CD14-positive monocyte (primary cell): ENCODE measurements at regions not wholly inside any gene's neighbourhood (a gene's known extent, or its start where the extent isn't known, plus 50 kb on each side); places are given as distances from the start of the nearest gene placed in this dataset.
"Not testable (repeated sequence)": the region's sequence is repeated elsewhere in the genome, so short reads cannot be mapped to it uniquely, and the experiment has no call there.

ENCODE experiments used
- DNase-seq, 3 donors: peaks; one replicate each; pipeline ENCODE4 v3.0.0-alpha.2; 2011 to 2022
- H2AFZ ChIP-seq: 2 replicates; pipeline ENCODE4 v1.6.0; 2012; ENCODE audit warnings: mild to moderate bottlenecking, low read depth, low read length, inconsistent platforms; ENCODE audit not compliant: insufficient read depth, poor library complexity, severe bottlenecking
- H3K27ac ChIP-seq, 2 donors: 1 replicate in 1 of 2; 2 replicates in 1 of 2; pipeline ENCODE4 v1.5.1; 2012 to 2013; ENCODE audit warnings: low read length in 2 of 2, control low read depth in 1 of 2, inconsistent platforms in 1 of 2, low read depth in 1 of 2, mild to moderate bottlenecking in 1 of 2
- H3K27me3 ChIP-seq, 2 donors: one replicate each; pipeline versions ENCODE4 v1.6.0 to v1.6.1; 2011 to 2013; ENCODE audit warnings: low read length in 2 of 2; ENCODE audit not compliant: control insufficient read depth in 2 of 2, insufficient read depth in 2 of 2
- H3K36me3 ChIP-seq, 2 donors: replicated peaks in 1 of 2; 1 replicate in 1 of 2; 2 replicates in 1 of 2; pipeline versions ENCODE4 v1.5.1 to v1.6.1; 2012 to 2013; ENCODE audit warnings: low read length in 2 of 2, control low read depth in 1 of 2, inconsistent platforms in 1 of 2, mild to moderate bottlenecking in 1 of 2; ENCODE audit not compliant: insufficient read depth in 2 of 2, control insufficient read depth in 1 of 2
- H3K4me1 ChIP-seq, 2 donors: 1 replicate in 1 of 2; 2 replicates in 1 of 2; pipeline versions ENCODE4 v1.5.1 to v1.6.1; 2012 to 2013; ENCODE audit warnings: low read length in 2 of 2, control low read depth in 1 of 2, inconsistent platforms in 1 of 2, mild to moderate bottlenecking in 1 of 2, moderate library complexity in 1 of 2; ENCODE audit not compliant: insufficient read depth in 2 of 2, control insufficient read depth in 1 of 2
- H3K4me2 ChIP-seq: replicated peaks from 2 replicates; pipeline ENCODE3; 2012; ENCODE audit warnings: low read length, moderate library complexity, mild to moderate bottlenecking; ENCODE audit not compliant: poor library complexity, severe bottlenecking; ENCODE audit errors: extremely low read depth
- H3K4me3 ChIP-seq, 3 experiments: fragments of 200-600 bp in 1 of 3; sonication (generic) in 1 of 3; replicated peaks in 1 of 3; 1 replicate in 2 of 3; 2 replicates in 1 of 3; pipeline ENCODE4 v1.5.1; 2011 to 2013; ENCODE audit warnings: low read length in 3 of 3, mild to moderate bottlenecking in 3 of 3, control low read depth in 2 of 3, low read depth in 2 of 3, inconsistent platforms in 1 of 3, moderate library complexity in 1 of 3
- H3K79me2 ChIP-seq: 2 replicates; pipeline ENCODE4 v1.6.0; 2012; ENCODE audit warnings: mild to moderate bottlenecking, control low read depth, inconsistent platforms, low read length, moderate library complexity; ENCODE audit not compliant: insufficient read depth
- H3K9ac ChIP-seq: 2 replicates; pipeline ENCODE4 v1.6.0; 2017; ENCODE audit warnings: low read length, mild to moderate bottlenecking; ENCODE audit not compliant: insufficient read depth, poor library complexity, severe bottlenecking
- H3K9me3 ChIP-seq, 2 donors: replicated peaks in 1 of 2; 1 replicate in 1 of 2; 2 replicates in 1 of 2; pipeline versions ENCODE4 v1.5.1 to v1.6.1; 2012 to 2013; ENCODE audit warnings: low read length in 2 of 2, control low read depth in 1 of 2; ENCODE audit not compliant: control insufficient read depth in 1 of 2, insufficient read depth in 1 of 2
- H4K20me1 ChIP-seq: 2 replicates; pipeline ENCODE4 v1.6.0; 2012; ENCODE audit warnings: mild to moderate bottlenecking, low read length, control low read depth, moderate library complexity; ENCODE audit not compliant: insufficient read depth
- H3K27ac Mint-ChIP-seq, 7 donors: one replicate each; pipeline ENCODE4 v1.8.0; 2020; ENCODE audit warnings: mild to moderate bottlenecking in 7 of 7, mixed read lengths in 7 of 7, moderate library complexity in 6 of 7, inconsistent platforms in 2 of 7
- H3K27me3 Mint-ChIP-seq, 3 donors: one replicate each; pipeline ENCODE4 v1.8.0; 2021 to 2022; ENCODE audit warnings: low read depth in 3 of 3, mild to moderate bottlenecking in 3 of 3, mixed read lengths in 3 of 3, moderate library complexity in 3 of 3, inconsistent platforms in 1 of 3
- H3K36me3 Mint-ChIP-seq, 2 donors: one replicate each; pipeline ENCODE4 v1.8.0; 2020; ENCODE audit warnings: mixed read lengths in 2 of 2, inconsistent platforms in 1 of 2, mild to moderate bottlenecking in 1 of 2
- H3K4me1 Mint-ChIP-seq: one replicate; pipeline ENCODE4 v1.8.0; 2020; ENCODE audit warnings: mild to moderate bottlenecking, mixed read lengths
- H3K4me3 Mint-ChIP-seq, 2 donors: one replicate each; pipeline ENCODE4 v1.8.0; 2020; ENCODE audit warnings: mild to moderate bottlenecking in 2 of 2, mixed read lengths in 2 of 2, moderate library complexity in 1 of 2
- H3K9me3 Mint-ChIP-seq, 7 donors: one replicate each; pipeline ENCODE4 v1.8.0; 2020 to 2022; ENCODE audit warnings: mixed read lengths in 7 of 7, mild to moderate bottlenecking in 6 of 7, moderate library complexity in 6 of 7, inconsistent platforms in 2 of 7
- CTCF ChIP-seq: fragments of 200-600 bp; IDR thresholded peaks from one replicate; pipeline ENCODE4 v1.8.0; 2022; ENCODE audit warnings: antibody characterized with exemption, mild to moderate bottlenecking
- WGBS: methylation state at CpG from one replicate; pipeline ENCODE4 v1.1.5; 2013; ENCODE audit warnings: missing lambda C conversion rate; ENCODE audit not compliant: insufficient coverage; 5-methylcytosine and 5-hydroxymethylcytosine counted together
- intact Hi-C, 2 donors: fragments of 100-400 bp; cut with micrococcal nuclease; formaldehyde crosslinking; loops; one replicate each; pipeline versions ENCODE4 v1.15.0 to v1.15.1; 2023

GRCh38 chr11:109062445-109062844 is 359.5 kb upstream of the C11orf87 start:
- no peak overlapping the region for H3K27ac Mint-ChIP-seq
- H3K27me3 Mint-ChIP-seq, result peaks cover 0 to 1% (median 0%) of the 10 kb centered on the region in 3 donors
- intact Hi-C loops, result no loop called here
- H3K36me3 Mint-ChIP-seq, result no peaks in the 10 kb centered on the region
- H4K20me1 ChIP-seq, result no peaks in the 10 kb centered on the region
- H3K9me3 ChIP-seq, result peaks cover 0 to 4% of the 10 kb centered on the region in 2 donors
- no peaks in the 10 kb centered on the region for H3K79me2 ChIP-seq
- no peak overlapping the region for H3K4me2 ChIP-seq
- H2AFZ ChIP-seq, result no peak overlapping the region
- TF ChIP-seq CTCF, result no peak
- no peaks in the 10 kb centered on the region for H3K4me1 ChIP-seq
- H3K27me3 ChIP-seq, result no peaks in the 10 kb centered on the region
- peaks cover 1 to 12% (median 5%) of the 10 kb centered on the region in 7 donors for H3K9me3 Mint-ChIP-seq
- no peak overlapping the region for H3K4me3 Mint-ChIP-seq
- DNase-seq, result no peak
- no peak overlapping the region for H3K27ac ChIP-seq
- H3K9ac ChIP-seq, result no peak overlapping the region
- no peak overlapping the region for H3K4me3 ChIP-seq
- H3K4me1 Mint-ChIP-seq, result no peaks in the 10 kb centered on the region
- H3K36me3 ChIP-seq, result no peaks in the 10 kb centered on the region
- WGBS, result no CpG with 5 or more reads among the region's 2 CpGs

DNA sequence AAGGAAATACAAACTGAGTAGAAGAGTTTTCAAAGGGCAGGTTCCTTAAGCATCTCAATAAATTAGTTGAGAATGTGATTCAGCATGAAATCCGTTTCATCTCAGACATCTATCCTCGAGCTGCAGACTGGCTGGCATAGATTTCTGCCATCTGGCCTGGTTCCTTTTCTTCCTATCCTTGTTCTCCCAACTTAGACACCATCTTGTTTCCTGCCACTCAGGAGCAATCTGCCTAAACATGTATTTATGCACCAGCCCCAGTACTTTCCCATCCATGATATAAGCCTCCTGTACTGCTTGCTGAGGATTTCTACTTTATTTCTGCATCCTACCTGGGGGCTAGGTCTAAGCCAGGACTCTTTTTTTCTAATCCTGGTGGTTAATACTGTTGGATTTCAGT is 359.1 kb upstream of the C11orf87 start:
- Mint-ChIP-seq H3K36me3 (no peaks in the 10 kb centered on the region), H3K4me1 (no peaks in the 10 kb centered on the region), H3K27ac (no peak overlapping the region), H3K4me3 (no peak overlapping the region), H3K9me3 (peaks cover 1 to 12% (median 6%) of the 10 kb centered on the region in 7 donors), H3K27me3 (peaks cover 0 to 1% (median 0%) of the 10 kb centered on the region in 3 donors)
- DNase-seq, result no peak
- Histone ChIP-seq H3K27me3 (no peaks in the 10 kb centered on the region), H3K36me3 (no peaks in the 10 kb centered on the region), H3K9me3 (peaks cover 0 to 4% of the 10 kb centered on the region in 2 donors), H3K4me3 (no peak overlapping the region), H3K4me2 (no peak overlapping the region), H2AFZ (no peak overlapping the region), H3K27ac (no peak overlapping the region), H4K20me1 (no peaks in the 10 kb centered on the region), H3K4me1 (no peaks in the 10 kb centered on the region), H3K9ac (no peak overlapping the region), H3K79me2 (no peaks in the 10 kb centered on the region)
- WGBS, result 70% methylated on average over 2 of the region's 2 CpGs
- no peak for TF ChIP-seq CTCF
- intact Hi-C loops, result no loop called here

GRCh38 chr11:109064618-109065311 is 357.2 kb upstream of the C11orf87 start:
- not testable (repeated sequence) for H3K4me3 Mint-ChIP-seq, H3K27me3 ChIP-seq

More at GRCh38 chr11:109064618-109065311, 357.2 kb upstream of the C11orf87 start:
- peaks cover 1 to 12% (median 5%) of the 10 kb centered on the region in 7 donors for H3K9me3 Mint-ChIP-seq
- H3K27me3 Mint-ChIP-seq, H3K27ac ChIP-seq, H3K4me3 ChIP-seq, H3K36me3 Mint-ChIP-seq, H3K27ac Mint-ChIP-seq, H4K20me1 ChIP-seq, H3K4me2 ChIP-seq, H3K4me1 Mint-ChIP-seq, DNase-seq, H3K9ac ChIP-seq, H2AFZ ChIP-seq, intact Hi-C loops, H3K9me3 ChIP-seq, H3K36me3 ChIP-seq, H3K79me2 ChIP-seq, H3K4me1 ChIP-seq: not testable (repeated sequence)
- 67% methylated on average over 1 of the region's 5 CpGs for WGBS
